ENCODE measurements at regions not wholly inside any gene's neighbourhood (a gene's known extent, or its start where the extent isn't known, plus 50 kb on each side); places are given as distances from the start of the nearest gene placed in this dataset.

DNA sequence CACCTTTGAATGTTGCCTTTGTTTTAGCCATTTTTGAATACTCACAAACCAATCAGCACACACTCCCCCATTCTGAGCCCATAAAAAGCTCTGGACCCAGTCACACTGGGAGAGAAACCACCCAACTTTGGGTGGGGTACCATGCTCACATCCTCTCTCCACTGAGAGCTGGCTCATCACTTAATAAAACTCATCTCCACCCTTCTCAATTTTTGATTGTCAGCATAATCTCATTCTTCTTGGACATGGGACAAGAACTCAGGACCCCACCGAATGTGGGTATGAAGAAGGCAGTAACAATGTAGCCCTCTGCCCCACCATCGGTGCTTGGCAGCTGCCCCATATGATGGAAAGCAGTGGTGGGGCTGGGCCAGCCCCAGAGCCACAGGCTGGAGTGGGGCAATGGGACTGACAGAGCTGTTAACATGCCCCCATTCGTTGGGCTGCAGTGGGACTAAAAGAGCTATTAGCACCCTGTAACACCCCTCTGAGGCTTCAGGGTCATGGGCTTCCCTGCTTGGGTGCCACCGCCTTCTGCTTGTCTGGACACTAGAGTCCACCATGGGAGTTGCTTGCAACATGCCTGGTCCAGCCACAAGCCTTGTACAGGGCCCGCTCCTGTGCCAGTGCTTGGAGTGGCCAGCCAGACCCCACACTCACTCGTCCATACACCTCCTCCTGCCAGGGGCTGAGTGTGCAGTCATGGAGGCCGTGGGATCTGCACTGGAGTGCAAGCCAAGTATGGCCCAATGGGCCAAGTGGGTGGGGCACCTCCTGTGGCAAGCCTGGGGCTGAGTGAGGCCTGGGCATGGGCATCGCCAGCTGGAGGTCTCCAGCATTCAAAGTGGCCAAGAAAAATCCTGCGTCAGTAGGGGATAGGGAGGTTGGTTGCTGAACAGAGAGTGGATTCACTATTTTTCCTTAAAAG lies 471.1 kb downstream of the TBC1D22A start:
- DNase-seq = no peak
- ATAC-seq = no peak
- Histone ChIP-seq H3K4me3 (no peak overlapping the region), H3K9me3 (peaks cover 0 to 24% (median 9%) of the 10 kb centered on the region in 12 donors), H3K27ac (no peak overlapping the region), H3K4me1 (no peaks in the 10 kb centered on the region), H3K36me3 (no peaks in the 10 kb centered on the region), H3K27me3 (peaks cover 0 to 3% (median 0%) of the 10 kb centered on the region in 9 donors)
- TF ChIP-seq, protein P1, sequence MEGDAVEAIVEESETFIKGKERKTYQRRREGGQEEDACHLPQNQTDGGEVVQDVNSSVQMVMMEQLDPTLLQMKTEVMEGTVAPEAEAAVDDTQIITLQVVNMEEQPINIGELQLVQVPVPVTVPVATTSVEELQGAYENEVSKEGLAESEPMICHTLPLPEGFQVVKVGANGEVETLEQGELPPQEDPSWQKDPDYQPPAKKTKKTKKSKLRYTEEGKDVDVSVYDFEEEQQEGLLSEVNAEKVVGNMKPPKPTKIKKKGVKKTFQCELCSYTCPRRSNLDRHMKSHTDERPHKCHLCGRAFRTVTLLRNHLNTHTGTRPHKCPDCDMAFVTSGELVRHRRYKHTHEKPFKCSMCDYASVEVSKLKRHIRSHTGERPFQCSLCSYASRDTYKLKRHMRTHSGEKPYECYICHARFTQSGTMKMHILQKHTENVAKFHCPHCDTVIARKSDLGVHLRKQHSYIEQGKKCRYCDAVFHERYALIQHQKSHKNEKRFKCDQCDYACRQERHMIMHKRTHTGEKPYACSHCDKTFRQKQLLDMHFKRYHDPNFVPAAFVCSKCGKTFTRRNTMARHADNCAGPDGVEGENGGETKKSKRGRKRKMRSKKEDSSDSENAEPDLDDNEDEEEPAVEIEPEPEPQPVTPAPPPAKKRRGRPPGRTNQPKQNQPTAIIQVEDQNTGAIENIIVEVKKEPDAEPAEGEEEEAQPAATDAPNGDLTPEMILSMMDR (IDR thresholded peaks at IDR 0.05) = no peak
- no peak for TF ChIP-seq POLR2A (IDR thresholded peaks at IDR 0.05)
- intact Hi-C loops (cut with DNase I) = no loop called here
- WGBS, 4 donors = 73 to 81% (median 76%) methylated on average over 8 to 9 of the region's 9 CpGs

DNA sequence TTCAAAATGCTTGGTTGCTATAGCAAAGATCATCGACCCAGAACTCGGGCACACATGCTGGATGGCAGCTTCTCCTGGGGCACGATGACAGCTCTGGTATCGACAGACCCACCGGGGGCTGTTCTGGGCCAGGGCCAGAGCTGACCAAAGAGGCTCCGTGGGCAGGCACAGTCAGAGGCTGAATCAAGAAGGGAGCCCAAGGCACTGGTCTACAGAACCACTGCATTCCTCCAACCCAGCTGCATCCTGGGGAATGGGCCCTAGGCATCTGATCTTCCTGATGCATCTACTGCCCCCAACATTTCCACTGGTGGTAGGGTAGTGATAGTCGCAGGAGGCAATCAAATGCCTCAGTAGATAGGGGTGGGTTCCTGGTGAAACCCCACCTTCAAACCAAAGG lies 470.3 kb downstream of the TBC1D22A start:
- DNase-seq = no peak
- intact Hi-C loops (cut with DNase I) = no loop called here
- Histone ChIP-seq H3K4me3 (no peak overlapping the region), H3K27ac (no peak overlapping the region), H3K4me1 (no peaks in the 10 kb centered on the region), H3K36me3 (no peaks in the 10 kb centered on the region), H3K9me3 (peaks cover 0 to 32% (median 11%) of the 10 kb centered on the region in 12 donors), H3K27me3 (no peaks in the 10 kb centered on the region)
- 78 to 86% (median 81%) methylated on average over 5 to 7 of the region's 7 CpGs for WGBS, 4 donors
- ATAC-seq = no peak
- TF ChIP-seq, protein P1 (IDR thresholded peaks at IDR 0.05) = no peak
- no peak for TF ChIP-seq POLR2A (IDR thresholded peaks at IDR 0.05)

DNA sequence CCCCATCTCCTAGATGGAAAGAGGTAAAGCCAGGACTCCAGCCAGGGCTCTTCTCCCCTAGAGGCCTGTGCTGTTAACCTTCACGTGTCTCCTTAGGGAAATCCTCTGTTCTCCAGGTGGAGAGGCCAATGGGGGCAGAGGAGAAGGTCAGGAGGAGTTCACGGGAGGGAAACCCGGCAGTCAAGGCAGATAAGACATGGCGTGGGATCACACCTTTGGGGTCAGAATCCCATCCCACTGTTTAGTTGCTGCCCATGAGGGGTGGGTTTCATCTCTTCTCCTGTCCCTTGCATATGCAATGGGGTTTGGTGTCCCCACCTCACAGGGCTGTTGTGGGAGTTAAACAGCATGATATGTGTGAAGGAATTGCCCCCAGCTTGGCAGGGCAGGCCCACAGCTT lies 469.7 kb downstream of the TBC1D22A start:
- Histone ChIP-seq H3K4me3 (no peak overlapping the region), H3K4me1 (no peaks in the 10 kb centered on the region), H3K9me3 (peaks cover 0 to 32% (median 11%) of the 10 kb centered on the region in 12 donors), H3K27ac (no peak overlapping the region), H3K36me3 (no peaks in the 10 kb centered on the region), H3K27me3 (no peaks in the 10 kb centered on the region)
- no peak for ATAC-seq
- WGBS, 4 donors = 71 to 89% (median 76%) methylated on average over 4 of the region's 4 CpGs
- TF ChIP-seq POLR2A (IDR thresholded peaks at IDR 0.05) = no peak
- TF ChIP-seq, protein P1 (IDR thresholded peaks at IDR 0.05) = no peak
- DNase-seq = no peak
- intact Hi-C loops (cut with DNase I) = no loop called here

DNA sequence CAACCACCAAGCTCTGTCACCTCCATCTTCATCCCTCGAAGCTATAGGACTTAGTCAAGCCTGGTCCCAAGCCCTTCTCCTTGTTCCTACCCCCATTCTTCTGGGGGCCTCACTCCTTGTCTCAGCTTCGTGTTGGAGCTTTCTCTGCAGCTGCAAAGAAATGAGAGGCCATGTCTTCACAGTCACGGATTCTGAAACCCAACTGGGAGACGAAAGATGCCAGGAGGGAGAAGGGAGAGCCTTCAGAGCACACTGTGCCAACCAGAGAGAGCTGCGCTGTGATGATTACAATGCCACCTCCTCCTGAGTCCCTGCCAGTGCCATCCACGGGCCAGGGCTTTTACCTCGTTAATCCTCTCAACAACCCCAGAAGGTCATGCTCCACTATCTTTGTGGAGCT lies 469.3 kb downstream of the TBC1D22A start:
- H3K4me1 ChIP-seq = no peaks in the 10 kb centered on the region
- no peaks in the 10 kb centered on the region for H3K36me3 ChIP-seq
- H3K27me3 ChIP-seq = peaks cover 0 to under 1% (median 0%) of the 10 kb centered on the region in 9 donors
- 68 to 85% (median 70%) methylated on average over 7 of the region's 7 CpGs for WGBS, 4 donors
- TF ChIP-seq, protein P1 (IDR thresholded peaks at IDR 0.05) = no peak
- TF ChIP-seq POLR2A (IDR thresholded peaks at IDR 0.05) = no peak
- DNase-seq = no peak
- intact Hi-C loops (cut with DNase I) = no loop called here
- H3K4me3 ChIP-seq = no peak overlapping the region
- no peak for ATAC-seq
- H3K27ac ChIP-seq = no peak overlapping the region
- H3K9me3 ChIP-seq = peaks cover 0 to 32% (median 11%) of the 10 kb centered on the region in 12 donors

Data from heart left ventricle (tissue), 16 donors.